ENCODE measurements at regions not wholly inside any gene's neighbourhood (a gene's known extent, or its start where the extent isn't known, plus 50 kb on each side); places are given as distances from the start of the nearest gene placed in this dataset.

GRCh38 chr20:6845141-6845540 lies 77.7 kb downstream of the BMP2 start:
- Histone ChIP-seq H3K9me3 (ENCODE audit: control insufficient read depth, low read depth, low read length) (no peaks in the 10 kb centered on the region), H3K36me3 (ENCODE audit: control insufficient read depth in 2 of 2, extremely low read depth in 1 of 2, insufficient read depth in 2 of 2, low read length in 2 of 2) (no peaks in the 10 kb centered on the region), H4K20me1 (ENCODE audit: control insufficient read depth, extremely low read depth, insufficient read depth, low read length) (no peaks in the 10 kb centered on the region), H2AFZ (ENCODE audit: control insufficient read depth, low read length) (no peak overlapping the region), H3K27me3 (ENCODE audit: control insufficient read depth, extremely low read depth, insufficient read depth, low read length) (no peaks in the 10 kb centered on the region), H3K4me2 (ENCODE audit: control insufficient read depth, extremely low read depth, insufficient read depth, low read depth, low read length) (no peak overlapping the region), H3K27ac (ENCODE audit: control insufficient read depth, insufficient read depth, low read length) (no peak overlapping the region), H3K79me2 (ENCODE audit: control insufficient read depth, insufficient read depth, low read length) (no peaks in the 10 kb centered on the region), H3K9ac (ENCODE audit: control insufficient read depth, extremely low read depth, insufficient read depth, low read length) (no peak overlapping the region), H3K4me1 (ENCODE audit: control insufficient read depth, extremely low read depth, insufficient read depth, low read length) (no peaks in the 10 kb centered on the region), H3K4me3 (ENCODE audit: control insufficient read depth in 2 of 3, extremely low read depth in 1 of 3, insufficient read depth in 2 of 3, low read depth in 1 of 3, low read length in 3 of 3) (no peak overlapping the region), H3K9me1 (ENCODE audit: control insufficient read depth, extremely low read depth, insufficient read depth, low read length) (no peaks in the 10 kb centered on the region)
- no peak for FAIRE-seq
- dilution Hi-C loops (cut with MboI; ENCODE audit: extremely low pct_ligation_motif_present, low sequenced_read_pairs), result no loop called here
- DNase-seq (ENCODE audit: low read depth, low spot score), result no peak
- TF ChIP-seq EZH2 (IDR thresholded peaks at IDR 0.05; ENCODE audit: low read length) (no peak), CTCF (optimal IDR thresholded peaks at IDR 0.05 in 1 of 3, IDR thresholded peaks at IDR 0.05 in 1 of 3, conservative IDR thresholded peaks at IDR 0.05 in 1 of 3; ENCODE audit: extremely low read depth in 1 of 3, insufficient read depth in 2 of 3, low read length in 3 of 3) (no peak)

GRCh38 chr20:6848041-6848440 lies 80.6 kb downstream of the BMP2 start:
- dilution Hi-C loops (cut with MboI; ENCODE audit: extremely low pct_ligation_motif_present, low sequenced_read_pairs), result no loop called here
- no peak overlapping the region for H2AFZ ChIP-seq (ENCODE audit: control insufficient read depth, low read length)
- H4K20me1 ChIP-seq (ENCODE audit: control insufficient read depth, extremely low read depth, insufficient read depth, low read length), result no peaks in the 10 kb centered on the region
- H3K27me3 ChIP-seq (ENCODE audit: control insufficient read depth, extremely low read depth, insufficient read depth, low read length), result no peaks in the 10 kb centered on the region
- no peaks in the 10 kb centered on the region for H3K79me2 ChIP-seq (ENCODE audit: control insufficient read depth, insufficient read depth, low read length)
- H3K9ac ChIP-seq (ENCODE audit: control insufficient read depth, extremely low read depth, insufficient read depth, low read length), result no peak overlapping the region
- H3K4me2 ChIP-seq (ENCODE audit: control insufficient read depth, extremely low read depth, insufficient read depth, low read depth, low read length), result no peak overlapping the region
- no peaks in the 10 kb centered on the region for H3K9me1 ChIP-seq (ENCODE audit: control insufficient read depth, extremely low read depth, insufficient read depth, low read length)
- DNase-seq (ENCODE audit: low read depth, low spot score) (no peak), FAIRE-seq (no peak)
- H3K4me3 ChIP-seq (ENCODE audit: control insufficient read depth in 2 of 3, extremely low read depth in 1 of 3, insufficient read depth in 2 of 3, low read depth in 1 of 3, low read length in 3 of 3), result no peak overlapping the region
- no peaks in the 10 kb centered on the region for H3K4me1 ChIP-seq (ENCODE audit: control insufficient read depth, extremely low read depth, insufficient read depth, low read length)
- no peak overlapping the region for H3K27ac ChIP-seq (ENCODE audit: control insufficient read depth, insufficient read depth, low read length)
- no peaks in the 10 kb centered on the region for H3K36me3 ChIP-seq (ENCODE audit: control insufficient read depth in 2 of 2, extremely low read depth in 1 of 2, insufficient read depth in 2 of 2, low read length in 2 of 2)
- no peak for TF ChIP-seq CTCF (optimal IDR thresholded peaks at IDR 0.05 in 1 of 3, IDR thresholded peaks at IDR 0.05 in 1 of 3, conservative IDR thresholded peaks at IDR 0.05 in 1 of 3; ENCODE audit: extremely low read depth in 1 of 3, insufficient read depth in 2 of 3, low read length in 3 of 3)
- no peak for TF ChIP-seq EZH2 (IDR thresholded peaks at IDR 0.05; ENCODE audit: low read length)
- no peaks in the 10 kb centered on the region for H3K9me3 ChIP-seq (ENCODE audit: control insufficient read depth, low read depth, low read length)

All from keratinocyte (primary cell).